KMS-11 (cell line): ENCODE measurements at regions not wholly inside any gene's neighbourhood (a gene's known extent, or its start where the extent isn't known, plus 50 kb on each side); places are given as distances from the start of the nearest gene placed in this dataset.
"Not testable (repeated sequence)": the region's sequence is repeated elsewhere in the genome, so short reads cannot be mapped to it uniquely, and the experiment has no call there.

ENCODE experiments used
- H2AFZ ChIP-seq: fragments of 200-600 bp; sonication (generic); 2 replicates; pipeline ENCODE4 v1.6.1; 2016; ENCODE audit warnings: antibody characterized with exemption, mixed run types, low read depth
- H3K27ac ChIP-seq: fragments of 200-600 bp; sonication (generic); 2 replicates; pipeline ENCODE4 v1.6.1; 2016; ENCODE audit warnings: mild to moderate bottlenecking, mixed run types
- H3K27me3 ChIP-seq: fragments of 200-600 bp; sonication (generic); 2 replicates; pipeline ENCODE4 v1.6.1; 2017; ENCODE audit warnings: mild to moderate bottlenecking, low read depth, mixed run types, moderate library complexity; ENCODE audit not compliant: insufficient read depth
- H3K36me3 ChIP-seq: fragments of 200-600 bp; sonication (generic); 2 replicates; pipeline ENCODE4 v1.6.1; 2017; ENCODE audit warnings: mild to moderate bottlenecking, mixed run types; ENCODE audit not compliant: insufficient read depth
- H3K4me1 ChIP-seq: fragments of 200-600 bp; sonication (generic); 2 replicates; pipeline ENCODE4 v1.6.1; 2016; ENCODE audit warnings: mild to moderate bottlenecking, low read depth, mixed run types; ENCODE audit not compliant: poor library complexity, severe bottlenecking
- H3K4me2 ChIP-seq: fragments of 200-600 bp; sonication (generic); 2 replicates; pipeline ENCODE4 v1.7.0; 2016; ENCODE audit warnings: mild to moderate bottlenecking, mixed run types
- H3K4me3 ChIP-seq: fragments of 200-600 bp; sonication (generic); IDR thresholded peaks from 2 replicates; pipeline ENCODE4 v1.6.1; 2017; ENCODE audit warnings: low read depth, low read length, mixed read lengths; ENCODE audit not compliant: insufficient read depth
- H3K79me2 ChIP-seq: fragments of 200-600 bp; sonication (generic); 2 replicates; pipeline ENCODE4 v1.6.1; 2016; ENCODE audit warnings: low read depth, mixed run types; ENCODE audit not compliant: insufficient read depth
- H3K9ac ChIP-seq: fragments of 200-600 bp; sonication (generic); 2 replicates; pipeline ENCODE4 v1.6.1; 2016; ENCODE audit warnings: mild to moderate bottlenecking, mixed run types
- H4K20me1 ChIP-seq: fragments of 200-600 bp; sonication (generic); 2 replicates; pipeline ENCODE4 v1.6.1; 2016; ENCODE audit warnings: mild to moderate bottlenecking, mixed run types; ENCODE audit not compliant: insufficient read depth
- CTCF ChIP-seq: fragments of 200-600 bp; sonication (generic); conservative IDR thresholded peaks from 2 replicates; pipeline ENCODE4 v1.6.1; 2017; ENCODE audit warnings: low read depth, mild to moderate bottlenecking, antibody characterized with exemption, low read length, moderate library complexity, mixed read lengths

DNA sequence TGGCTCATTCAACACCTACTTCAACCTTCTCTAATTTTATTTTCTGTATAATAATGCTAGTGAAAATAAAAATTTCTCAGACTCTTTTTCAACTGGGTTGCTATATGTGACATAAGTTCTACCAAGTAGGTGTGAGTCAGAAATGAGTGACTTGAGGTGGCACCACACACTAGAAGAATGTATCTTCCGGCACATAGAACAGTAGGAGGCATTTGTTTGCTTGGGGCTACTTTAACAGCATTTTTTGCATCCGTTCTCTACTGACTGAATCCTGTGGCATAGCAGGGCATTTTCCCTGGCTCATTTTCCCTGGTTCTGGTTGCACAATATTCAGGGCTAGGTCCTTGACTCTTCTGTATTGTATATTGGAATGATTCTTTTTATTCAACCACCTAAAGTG, 194.0 kb upstream of the SLC16A7 start:
- Histone ChIP-seq H3K4me1 (peaks cover 15% of the 10 kb centered on the region), H4K20me1 (no peaks in the 10 kb centered on the region), H3K27ac (no peak overlapping the region), H3K9ac (no peak overlapping the region), H2AFZ (no peak overlapping the region), H3K27me3 (no peaks in the 10 kb centered on the region), H3K4me2 (no peak overlapping the region), H3K36me3 (no peaks in the 10 kb centered on the region), H3K4me3 (no peak overlapping the region), H3K79me2 (no peaks in the 10 kb centered on the region)
- no peak for TF ChIP-seq CTCF

DNA sequence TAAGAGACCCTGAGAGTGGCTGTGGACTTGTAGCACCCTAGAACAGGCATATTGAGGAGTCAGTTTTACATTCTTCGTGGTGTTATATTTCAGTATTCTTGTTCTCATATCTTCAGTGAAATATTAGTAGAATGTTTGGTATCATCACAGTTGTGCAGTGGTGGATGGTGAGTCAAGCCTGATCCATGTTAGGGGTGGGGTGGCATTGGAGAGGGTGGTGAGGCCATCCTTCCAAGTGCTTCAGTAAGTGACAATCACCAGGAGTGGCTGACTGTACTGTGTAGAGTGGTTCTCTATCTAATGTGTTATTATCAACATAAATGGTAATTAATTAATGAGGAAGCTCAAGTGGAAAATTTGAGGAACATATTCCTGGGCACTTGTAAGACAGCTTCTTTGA, 197.7 kb upstream of the SLC16A7 start:
- H3K79me2 ChIP-seq = no peaks in the 10 kb centered on the region
- H3K4me3 ChIP-seq = no peak overlapping the region

DNA sequence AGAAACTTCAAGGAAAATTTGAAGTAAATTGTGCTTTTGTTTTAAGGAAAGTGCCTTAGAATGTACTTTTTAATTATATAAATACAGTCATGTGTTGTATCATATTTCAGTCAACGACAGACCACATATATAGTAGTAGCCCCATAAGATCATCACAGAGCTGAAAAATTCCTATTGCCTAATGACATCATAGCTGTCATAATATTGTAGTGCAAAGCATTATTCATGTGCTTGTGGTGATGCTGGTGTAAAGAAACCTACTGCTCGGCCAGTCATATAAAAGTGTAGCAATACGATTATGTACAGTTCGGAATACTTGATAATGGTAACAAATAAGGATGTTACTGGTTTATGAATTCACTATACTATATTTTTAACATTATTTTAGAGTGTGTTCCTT, 198.9 kb upstream of the SLC16A7 start:
- Histone ChIP-seq H3K4me1 (no peaks in the 10 kb centered on the region), H4K20me1 (no peaks in the 10 kb centered on the region), H3K4me3 (no peak overlapping the region), H3K36me3 (no peaks in the 10 kb centered on the region), H3K79me2 (no peaks in the 10 kb centered on the region), H3K27me3 (no peaks in the 10 kb centered on the region), H3K9ac (no peak overlapping the region), H3K4me2 (no peak overlapping the region), H2AFZ (no peak overlapping the region), H3K27ac (no peak overlapping the region)
- no peak for TF ChIP-seq CTCF

More for the DNA sequence above, 197.7 kb upstream of the SLC16A7 start:
- no peaks in the 10 kb centered on the region for H3K27me3 ChIP-seq
- H3K4me1 ChIP-seq = no peaks in the 10 kb centered on the region
- H2AFZ ChIP-seq = no peak overlapping the region
- H3K27ac ChIP-seq = no peak overlapping the region
- no peaks in the 10 kb centered on the region for H3K36me3 ChIP-seq
- no peaks in the 10 kb centered on the region for H4K20me1 ChIP-seq
- no peak overlapping the region for H3K9ac ChIP-seq
- TF ChIP-seq CTCF = no peak
- H3K4me2 ChIP-seq = no peak overlapping the region

GRCh38 chr12:59396519-59396918, 199.3 kb upstream of the SLC16A7 start:
- Histone ChIP-seq H2AFZ (no peak overlapping the region), H3K4me2 (no peak overlapping the region), H3K79me2 (no peaks in the 10 kb centered on the region), H3K27ac (no peak overlapping the region), H3K36me3 (no peaks in the 10 kb centered on the region), H3K4me3 (no peak overlapping the region), H3K4me1 (no peaks in the 10 kb centered on the region), H3K27me3 (no peaks in the 10 kb centered on the region), H3K9ac (no peak overlapping the region), H4K20me1 (no peaks in the 10 kb centered on the region)
- no peak for TF ChIP-seq CTCF

DNA sequence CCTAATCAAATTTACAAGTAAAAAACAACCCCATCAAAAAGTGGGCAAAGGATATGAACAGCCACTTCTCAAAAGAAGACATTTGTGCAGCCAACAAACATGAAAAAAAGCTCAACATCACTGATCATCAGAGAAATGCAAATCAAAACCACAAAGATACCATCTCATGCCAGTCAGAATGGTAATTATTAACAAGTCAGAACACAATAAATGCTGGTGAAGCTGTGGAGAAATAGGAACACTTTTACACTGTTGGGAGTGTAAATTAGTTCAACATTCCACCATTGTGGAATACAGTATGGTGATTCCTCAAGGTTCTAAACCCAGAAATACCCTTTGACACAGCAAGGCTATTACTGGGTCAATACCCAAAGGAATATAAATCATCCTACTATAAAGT, 200.5 kb upstream of the SLC16A7 start:
- H3K27ac ChIP-seq, H3K9ac ChIP-seq, H2AFZ ChIP-seq, H3K4me2 ChIP-seq, H3K79me2 ChIP-seq, H4K20me1 ChIP-seq, H3K4me3 ChIP-seq, H3K27me3 ChIP-seq, H3K4me1 ChIP-seq, H3K36me3 ChIP-seq: not testable (repeated sequence)
